GM20431 (cell line): ENCODE measurements at regions not wholly inside any gene's neighbourhood (a gene's known extent, or its start where the extent isn't known, plus 50 kb on each side); places are given as distances from the start of the nearest gene placed in this dataset.
"Not testable (repeated sequence)": the region's sequence is repeated elsewhere in the genome, so short reads cannot be mapped to it uniquely, and the experiment has no call there.

Source experiments
- in situ Hi-C: fragments of 300-500 bp; cut with MseI, MboI; formaldehyde crosslinking; loops from one replicate; pipeline ENCODE4 v1.15.0; 2020; ENCODE audit warnings: low sequenced_read_pairs; ENCODE audit not compliant: unreplicated experiment

DNA sequence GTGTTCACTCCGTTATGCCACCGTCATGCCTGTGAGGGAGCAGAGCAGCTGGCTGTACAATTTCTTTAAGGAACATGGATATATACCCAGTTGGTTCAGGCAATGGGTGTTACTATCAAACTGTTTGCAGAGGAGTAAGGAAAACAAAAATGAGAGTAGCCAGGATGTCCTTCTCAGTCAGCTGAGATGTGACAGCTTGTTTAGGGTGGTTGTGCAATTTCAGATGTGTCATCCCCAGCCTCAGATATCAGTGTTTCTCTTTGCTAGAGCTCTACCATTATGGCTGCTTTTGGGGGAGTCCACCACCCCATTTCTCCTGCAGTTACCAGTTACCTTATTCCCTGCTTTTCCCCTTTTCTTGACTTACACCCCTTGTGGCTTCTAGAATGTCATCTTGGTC, 135.2 kb upstream of the SLC24A2 start:
- in situ Hi-C loops: no loop called here

DNA sequence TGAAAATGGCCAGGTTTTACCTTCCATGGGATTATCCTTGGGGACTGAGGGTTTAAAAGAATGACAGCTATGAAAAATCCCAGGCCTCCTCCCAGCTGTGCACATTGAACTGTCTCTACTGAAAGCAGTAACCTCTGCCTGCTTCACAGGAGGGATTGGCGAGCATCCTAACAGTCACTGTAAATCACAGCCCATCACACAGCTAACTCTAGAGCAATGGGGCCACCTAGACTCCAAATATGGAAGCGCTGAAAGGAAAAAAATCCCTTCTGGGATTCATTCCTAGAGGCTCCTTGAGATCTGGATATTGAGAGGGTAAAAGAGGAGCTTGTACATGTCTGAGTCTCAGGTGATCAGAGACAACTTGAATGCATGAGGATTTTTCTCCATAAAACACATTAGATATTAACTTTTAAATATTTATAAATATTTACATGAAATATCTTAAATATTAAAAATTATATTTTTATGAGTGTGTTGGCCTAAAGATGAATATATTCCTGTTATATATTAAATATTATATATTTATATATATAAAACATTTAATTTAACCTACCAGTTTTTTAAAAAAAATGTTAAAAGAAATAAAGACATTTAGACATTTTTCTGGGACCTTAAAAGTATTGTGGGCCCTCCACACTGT, 133.8 kb upstream of the SLC24A2 start:
- in situ Hi-C loops: no loop called here

DNA sequence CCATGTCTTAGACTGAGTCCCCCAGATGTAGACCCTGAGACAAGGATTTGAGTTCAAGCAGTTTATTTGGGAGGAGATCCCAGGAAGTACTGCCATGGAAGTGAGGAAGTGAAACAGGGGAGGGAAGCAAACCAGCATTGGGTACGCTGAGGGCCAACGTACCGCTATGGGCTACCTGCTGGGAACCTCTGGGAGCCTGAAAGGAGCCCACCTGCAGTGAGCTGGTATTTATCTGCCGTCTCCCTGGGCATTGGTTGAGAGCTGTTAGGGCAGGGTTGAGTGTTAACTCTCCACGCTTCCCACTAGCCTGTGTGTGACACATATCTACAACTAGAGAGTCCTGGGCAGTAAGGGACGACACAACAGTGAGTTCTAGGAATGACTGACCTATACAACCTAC, 131.6 kb upstream of the SLC24A2 start:
- in situ Hi-C loops: no loop called here

DNA sequence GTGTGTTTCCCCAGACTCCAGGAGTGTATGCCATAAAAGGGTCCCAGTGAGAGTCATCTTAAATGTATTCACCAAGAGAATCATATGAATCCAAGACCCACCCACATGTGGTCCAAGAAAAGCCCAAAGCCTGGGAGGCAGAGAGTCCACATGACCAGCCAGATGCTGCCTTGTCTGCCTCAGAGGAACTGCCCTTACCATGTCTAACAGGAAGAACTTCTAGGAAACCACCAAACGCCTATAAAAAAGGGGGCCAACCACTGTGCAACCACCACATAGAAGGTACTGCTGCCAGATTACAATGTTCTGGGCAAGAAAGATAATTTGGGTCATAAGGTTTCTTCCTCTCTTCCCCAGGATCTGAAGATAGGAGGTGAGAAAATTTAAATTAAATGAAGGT, 129.8 kb upstream of the SLC24A2 start:
- in situ Hi-C loops: no loop called here

DNA sequence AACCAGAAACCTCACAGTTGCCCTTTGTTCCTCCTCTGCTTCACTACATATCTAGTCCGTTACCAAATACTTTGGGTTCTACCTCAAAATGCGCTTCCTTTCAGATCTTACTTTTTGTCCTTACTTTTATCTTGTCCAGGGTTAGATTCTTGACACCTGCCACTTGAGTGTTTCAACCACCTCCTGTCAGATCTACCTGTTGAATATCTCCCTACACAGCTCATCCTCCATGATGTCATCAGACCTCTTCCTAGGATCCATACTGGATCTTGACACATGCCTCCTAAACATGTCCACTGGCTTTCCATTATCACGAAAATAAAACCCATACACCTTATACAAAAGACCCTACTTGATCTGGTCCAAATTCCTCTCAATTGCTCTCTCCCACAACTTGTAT, 125.2 kb upstream of the SLC24A2 start:
- in situ Hi-C loops: no loop called here

DNA sequence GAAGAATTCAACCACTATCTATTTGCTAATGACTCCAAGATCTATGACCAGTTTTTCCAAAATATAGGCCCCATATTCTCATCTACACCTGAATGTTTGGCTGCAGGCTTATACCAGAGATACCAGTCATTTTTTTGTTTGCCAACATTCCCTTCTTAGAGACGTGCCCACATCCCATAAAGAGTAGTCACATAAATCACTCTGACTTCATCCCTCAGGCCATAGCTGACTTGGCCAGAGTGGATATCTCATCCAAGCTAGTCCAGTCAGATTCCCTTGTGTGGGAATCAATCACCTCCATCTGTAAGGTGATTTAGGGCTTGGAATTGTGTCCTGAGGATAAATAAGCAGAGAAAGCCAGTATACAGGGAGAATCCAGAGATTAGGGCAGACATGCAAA, 124.3 kb upstream of the SLC24A2 start:
- in situ Hi-C loops: no loop called here

DNA sequence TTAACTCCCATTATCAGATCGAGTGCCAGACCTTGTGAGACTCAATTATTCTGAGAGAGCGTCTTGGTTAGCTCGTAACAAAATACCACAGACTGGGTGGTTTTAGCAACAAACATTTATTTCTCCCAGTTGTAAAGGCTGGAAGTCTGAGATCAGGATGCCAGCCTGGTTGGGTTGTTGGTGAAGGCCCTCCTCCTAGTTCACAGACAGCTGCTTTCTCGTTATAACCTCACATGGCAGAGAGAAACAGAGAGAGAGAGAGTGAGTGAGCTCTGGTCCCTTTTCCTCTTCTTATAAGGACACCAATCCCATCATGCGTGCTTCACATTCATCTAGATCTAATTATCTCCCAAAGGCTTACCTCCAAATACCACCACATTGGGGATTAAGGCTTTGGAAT, 114.2 kb upstream of the SLC24A2 start:
- in situ Hi-C loops: no loop called here

DNA sequence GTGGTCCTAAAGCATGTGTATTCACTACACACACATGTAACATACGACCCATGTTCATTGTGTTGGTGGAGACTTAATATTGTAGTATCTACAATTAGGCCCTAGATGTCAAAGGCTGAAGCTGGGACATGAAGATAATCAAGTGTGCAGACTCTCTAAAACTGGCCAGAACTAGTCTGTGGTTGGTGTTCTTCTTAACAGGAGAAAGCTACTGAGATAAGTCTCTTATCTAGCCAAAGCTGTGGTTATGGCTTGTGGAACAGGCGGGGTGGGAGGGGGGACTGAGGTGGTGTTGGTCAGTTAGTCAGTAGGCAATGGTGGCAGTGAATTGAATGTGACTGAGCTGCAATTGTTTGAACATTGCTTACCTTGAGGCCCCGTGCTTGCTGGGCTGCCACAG, 112.7 kb upstream of the SLC24A2 start:
- in situ Hi-C loops: no loop called here

DNA sequence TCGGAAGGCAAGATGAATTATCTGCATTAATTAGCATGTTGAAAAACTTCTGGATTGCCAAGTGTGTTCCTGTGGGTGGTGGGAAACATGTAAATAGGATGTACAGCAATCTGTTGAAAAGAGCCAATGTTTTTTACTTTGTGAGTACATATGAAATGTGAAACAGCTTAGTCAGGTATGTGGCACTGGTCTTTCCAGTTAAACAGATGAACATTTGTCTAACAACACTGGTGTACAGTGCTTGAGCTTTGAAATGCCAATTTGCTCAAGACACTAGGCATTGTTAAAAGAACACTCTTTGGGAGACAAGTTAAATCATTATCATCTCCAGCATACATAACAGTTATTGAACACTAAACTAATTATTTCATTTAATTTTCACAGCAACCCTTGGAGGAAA, 107.3 kb upstream of the SLC24A2 start:
- in situ Hi-C loops: no loop called here

DNA sequence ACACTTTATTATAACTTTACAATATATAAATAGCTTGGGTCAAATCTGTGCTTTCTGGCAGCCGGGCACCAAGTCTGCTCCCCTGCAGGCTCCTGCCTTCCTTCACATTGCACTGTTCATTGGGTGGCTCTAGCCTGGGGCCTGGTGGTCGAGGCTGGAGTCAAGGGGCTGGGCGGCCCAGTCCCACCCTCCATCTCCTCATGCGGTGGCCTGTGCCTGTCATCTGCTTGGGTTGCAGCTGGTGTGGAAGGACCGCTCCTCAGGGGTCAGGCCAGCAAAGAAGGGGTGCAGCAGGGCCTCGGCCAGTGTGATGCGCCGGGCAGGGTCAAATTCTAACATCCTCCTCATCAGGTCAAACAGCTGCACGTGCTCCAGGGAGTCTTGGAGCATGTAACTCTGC, 106.7 kb upstream of the SLC24A2 start:
- in situ Hi-C loops: not testable (repeated sequence)

DNA sequence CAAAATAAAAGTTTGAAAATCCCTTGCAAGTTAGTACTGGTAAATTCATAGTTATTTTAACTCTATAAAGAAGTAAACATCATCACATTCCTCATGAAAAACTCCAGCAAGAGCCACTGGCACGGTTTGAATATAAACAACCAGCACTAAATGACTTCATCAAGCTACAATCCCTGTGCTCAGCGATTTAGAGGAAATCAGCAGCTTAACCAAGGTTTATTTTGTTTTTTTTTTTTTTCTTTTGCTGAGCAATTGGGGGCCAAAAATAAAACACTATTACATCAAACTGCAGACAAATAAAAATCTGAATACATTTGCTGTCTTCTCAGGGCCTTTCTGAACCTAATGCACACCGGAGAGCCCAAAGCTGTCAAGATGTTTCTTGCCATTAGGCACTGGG, 106.2 kb upstream of the SLC24A2 start:
- in situ Hi-C loops: no loop called here

DNA sequence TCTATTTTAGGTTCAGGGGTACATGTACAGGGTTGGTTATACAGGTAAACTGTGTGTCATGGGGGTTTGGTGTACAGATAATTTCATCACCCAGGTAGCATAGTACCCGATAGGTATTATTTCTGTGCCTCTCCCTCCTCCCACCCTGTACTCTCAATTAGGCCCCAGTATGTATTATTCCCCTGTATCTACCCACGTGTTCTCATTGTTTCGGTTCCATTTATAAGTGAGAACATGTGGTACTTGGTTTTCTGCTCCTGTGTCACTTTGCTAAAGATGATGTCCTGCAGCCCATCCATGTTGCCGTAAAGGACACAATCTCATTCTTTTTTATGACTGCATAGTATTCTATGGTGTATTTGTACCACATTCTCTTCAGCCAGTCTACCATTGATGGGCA, 96.8 kb upstream of the SLC24A2 start:
- in situ Hi-C loops: no loop called here

DNA sequence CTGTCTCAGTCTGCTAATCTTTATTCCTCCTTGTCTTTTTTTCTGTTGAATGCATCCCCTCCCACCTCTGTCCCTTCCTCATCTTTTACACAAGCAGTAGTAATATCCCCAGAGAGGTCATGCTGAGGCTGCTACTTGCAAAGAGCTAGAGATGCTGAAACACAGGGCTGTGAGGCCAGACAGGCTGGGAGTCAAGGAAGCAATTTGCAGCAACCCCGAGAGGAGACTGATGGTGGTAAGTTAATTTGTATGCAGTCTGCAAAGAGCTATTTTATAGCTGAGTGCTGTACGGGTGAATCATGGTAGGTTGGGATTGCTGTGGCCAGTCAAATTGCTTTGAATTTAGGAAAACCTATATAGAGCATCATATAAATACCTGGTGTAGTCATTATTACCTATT, 90.2 kb upstream of the SLC24A2 start:
- in situ Hi-C loops: no loop called here

DNA sequence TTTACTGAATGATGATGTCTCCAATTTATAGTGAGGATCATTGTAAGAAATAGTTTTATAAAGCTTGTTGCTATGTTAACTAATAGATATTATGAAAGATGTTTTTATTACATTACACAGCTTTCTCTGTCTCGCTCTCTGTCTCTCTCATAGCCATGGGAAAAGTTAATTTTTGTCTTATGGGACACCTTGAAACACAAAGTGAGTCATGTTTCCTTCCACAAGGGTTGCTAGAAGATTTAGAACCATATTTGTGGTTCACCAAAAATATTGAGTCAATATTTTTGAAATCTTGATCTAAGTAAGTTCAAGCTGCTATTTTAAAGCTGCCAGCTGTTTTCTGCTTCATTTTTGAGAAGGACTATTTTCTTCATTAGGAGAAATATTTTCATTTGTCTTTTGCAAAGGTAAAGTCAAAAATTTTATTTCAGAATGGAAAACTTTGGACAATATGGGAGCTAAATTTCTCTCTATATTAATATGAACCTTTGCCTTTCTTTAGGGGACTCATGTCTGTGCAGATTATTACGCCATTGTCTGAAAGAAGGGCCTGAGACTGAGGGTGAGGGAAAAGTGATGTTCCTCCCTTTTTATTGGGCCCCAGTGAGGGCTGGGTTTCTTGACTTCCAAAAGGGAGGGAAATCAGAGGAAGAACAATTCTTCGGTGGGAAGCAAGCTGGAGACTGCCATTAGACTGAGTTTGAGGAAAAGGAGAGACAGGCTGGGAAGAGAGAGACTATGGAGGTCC, 87.9 kb upstream of the SLC24A2 start:
- in situ Hi-C loops: no loop called here

DNA sequence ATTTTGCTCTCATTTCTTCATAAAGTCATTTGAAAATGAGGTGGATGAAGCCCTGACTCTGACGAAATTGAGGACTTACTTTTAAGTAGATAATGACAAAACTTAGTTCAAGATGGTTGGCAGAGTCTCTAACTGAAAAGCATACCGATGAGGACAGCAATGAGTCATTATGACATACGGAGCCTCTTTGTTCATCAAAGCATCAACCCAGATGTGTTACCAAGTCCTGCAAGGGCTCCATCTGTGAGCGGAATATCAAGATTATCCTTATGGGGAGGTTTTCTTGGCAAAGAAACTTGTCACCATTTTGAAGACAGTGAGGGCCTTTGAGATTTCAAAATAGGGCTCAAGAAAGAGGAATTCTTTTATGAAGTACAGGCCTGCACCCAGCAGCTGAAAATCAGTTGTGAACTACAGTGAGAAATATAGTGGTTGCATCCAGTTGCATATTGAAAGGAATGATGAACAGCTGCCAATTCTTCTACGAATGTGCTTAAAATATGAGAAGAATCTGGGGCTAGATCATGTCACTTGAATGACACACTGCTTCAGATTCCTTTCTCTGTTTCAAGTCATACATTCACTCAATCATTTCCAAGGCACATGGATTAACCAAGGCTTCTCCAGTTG, 86.6 kb upstream of the SLC24A2 start:
- in situ Hi-C loops: no loop called here

DNA sequence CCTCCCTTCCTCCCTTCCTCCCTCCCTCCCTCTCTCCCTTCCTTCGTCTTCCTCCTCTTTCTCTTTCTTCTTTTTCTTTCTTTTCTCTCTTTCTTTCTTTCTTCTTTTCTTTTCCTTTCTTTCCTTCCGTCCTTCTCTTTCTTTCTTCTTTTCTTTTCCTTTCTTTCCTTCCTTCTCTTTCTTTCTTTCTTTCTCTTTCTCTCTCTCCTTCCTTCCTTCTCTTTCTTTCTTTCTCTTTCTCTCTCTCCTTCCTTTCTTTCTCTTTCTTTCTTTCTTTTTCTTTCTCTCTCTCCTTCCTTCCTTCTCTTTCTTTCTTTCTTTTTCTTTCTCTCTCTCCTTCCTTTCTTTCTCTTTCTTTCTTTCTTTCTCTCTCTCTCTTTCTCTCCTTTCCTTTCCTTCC, 84.4 kb upstream of the SLC24A2 start:
- in situ Hi-C loops: not testable (repeated sequence)

DNA sequence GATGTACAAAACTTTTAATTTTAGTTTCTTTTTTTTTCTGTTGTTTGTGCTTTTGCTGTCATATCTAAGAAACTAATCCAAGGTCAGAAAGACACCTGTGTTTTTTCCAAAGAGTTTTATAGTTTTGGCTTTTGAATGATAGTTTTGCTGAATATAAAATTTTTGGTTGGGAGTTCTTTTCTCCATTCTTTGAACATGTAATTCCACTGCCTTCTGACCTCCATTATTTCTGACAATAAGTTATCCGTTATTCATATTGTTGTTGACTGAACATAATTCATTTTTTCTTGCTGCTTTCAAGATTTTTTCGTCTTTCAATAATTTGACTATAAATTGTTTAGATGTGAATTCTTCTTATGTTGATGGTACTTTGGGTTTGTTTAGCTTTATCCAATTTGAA, 82.2 kb upstream of the SLC24A2 start:
- in situ Hi-C loops: no loop called here

DNA sequence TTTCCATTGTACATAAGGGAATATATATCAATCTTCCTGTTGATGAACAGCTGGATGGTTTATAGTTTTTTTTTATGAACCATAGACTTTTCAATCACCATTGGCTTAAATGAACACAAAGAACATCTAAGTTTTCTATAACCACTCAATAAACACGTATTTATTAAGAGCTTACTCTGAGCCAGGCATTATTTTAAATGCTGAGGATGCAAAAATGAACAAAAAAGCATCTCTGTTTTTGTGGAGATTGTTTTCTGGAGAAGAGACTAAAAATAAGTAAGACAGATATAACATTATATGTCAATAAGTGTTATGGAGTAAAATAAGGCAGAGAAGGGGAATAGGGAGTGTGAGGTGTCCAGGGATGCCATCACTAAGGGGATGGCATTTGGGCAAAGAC, 52.1 kb upstream of the SLC24A2 start:
- in situ Hi-C loops: no loop called here
